ENCODE measurements at regions not wholly inside any gene's neighbourhood (a gene's known extent, or its start where the extent isn't known, plus 50 kb on each side); places are given as distances from the start of the nearest gene placed in this dataset.

- TF ChIP-seq CTCF (IDR thresholded peaks at IDR 0.05) (no peak), POLR2A (IDR thresholded peaks at IDR 0.05) (no peak), POLR2AphosphoS5 (IDR thresholded peaks at IDR 0.05) (no peak)
Measured at GRCh38 chrX:14359727-14360126, 169.6 kb upstream of the GLRA2 start.
